LoVo (cell line): ENCODE measurements at regions not wholly inside any gene's neighbourhood (a gene's known extent, or its start where the extent isn't known, plus 50 kb on each side); places are given as distances from the start of the nearest gene placed in this dataset.
A peak's percentile ranks its signal among the peaks of the same experiment; 100 is the strongest.

Experiments used
- DNase-seq: peaks from one replicate; pipeline ENCODE4 v3.0.0-alpha.2; 2016; ENCODE audit warnings: low spot score

DNA sequence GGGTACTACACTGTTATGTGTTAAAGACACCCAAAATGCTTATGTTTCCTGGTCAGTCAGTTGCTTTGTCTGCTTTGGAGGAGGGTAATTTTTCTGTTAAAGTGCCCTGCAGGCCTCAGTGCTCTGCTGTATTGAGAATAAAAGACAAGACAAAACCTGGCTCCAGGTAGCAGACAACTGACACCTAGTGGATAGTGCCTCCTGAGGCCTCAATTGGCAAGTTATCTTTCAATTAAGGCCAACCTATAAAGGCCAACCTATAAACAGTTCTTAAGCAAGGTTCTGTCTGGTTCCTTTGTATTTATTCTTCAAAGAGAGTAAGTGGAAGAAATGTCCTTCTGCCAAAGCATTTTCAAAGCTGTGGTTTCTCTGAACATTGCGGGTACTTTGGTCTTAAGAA is 773.8 kb downstream of the MECOM start:
- no peak for DNase-seq

GRCh38 chr3:168888781-168889180 is 774.7 kb downstream of the MECOM start:
- no peak for DNase-seq

- DNase-seq: peak; percentile 15
These were observed 778.5 kb downstream of the MECOM start for GRCh38 chr3:168885028-168885427.

GRCh38 chr3:168884353-168884903 is 779.1 kb downstream of the MECOM start:
- peak; percentile 81 for DNase-seq

- no peak for DNase-seq
These were observed 780.4 kb downstream of the MECOM start for GRCh38 chr3:168883145-168883544.

DNA sequence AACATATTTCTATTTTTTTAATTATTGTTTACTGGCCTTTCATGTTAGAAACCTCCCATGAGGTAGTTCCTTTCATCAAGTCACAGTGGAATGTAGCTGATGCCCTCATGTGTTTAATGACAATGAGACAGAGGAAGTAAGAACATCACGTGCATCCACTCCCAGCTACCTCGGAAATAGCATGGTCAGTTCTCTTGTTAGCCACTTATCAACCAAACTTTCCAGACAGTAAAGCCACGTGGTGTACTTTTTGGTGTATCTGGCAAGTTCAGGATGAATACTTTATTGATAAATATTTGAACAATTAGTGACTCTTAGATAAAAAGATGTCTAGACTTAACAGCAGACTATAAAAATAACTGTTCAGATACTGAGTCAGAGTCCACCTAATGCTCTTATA is 781.7 kb downstream of the MECOM start:
- DNase-seq: no peak

DNA sequence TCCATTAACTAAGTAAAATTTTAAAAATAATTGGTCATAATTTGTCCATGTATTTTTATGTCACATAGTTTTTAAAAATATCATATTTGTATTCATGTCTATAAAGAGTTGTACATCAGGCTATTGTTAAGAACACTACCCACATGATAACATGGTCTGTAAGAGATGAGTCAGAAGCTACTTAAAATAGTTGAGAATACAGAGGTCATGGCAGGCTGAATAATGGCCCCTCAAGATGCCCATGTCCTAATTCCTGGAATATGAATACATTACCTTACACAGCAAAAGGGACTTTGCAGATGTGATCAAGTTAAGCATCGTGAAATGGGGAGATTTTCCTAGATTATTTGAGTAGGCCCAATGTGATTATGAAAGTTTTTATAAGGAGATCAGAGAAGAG is 782.9 kb upstream of the GOLIM4 start:
- peak; percentile 2 for DNase-seq

DNA sequence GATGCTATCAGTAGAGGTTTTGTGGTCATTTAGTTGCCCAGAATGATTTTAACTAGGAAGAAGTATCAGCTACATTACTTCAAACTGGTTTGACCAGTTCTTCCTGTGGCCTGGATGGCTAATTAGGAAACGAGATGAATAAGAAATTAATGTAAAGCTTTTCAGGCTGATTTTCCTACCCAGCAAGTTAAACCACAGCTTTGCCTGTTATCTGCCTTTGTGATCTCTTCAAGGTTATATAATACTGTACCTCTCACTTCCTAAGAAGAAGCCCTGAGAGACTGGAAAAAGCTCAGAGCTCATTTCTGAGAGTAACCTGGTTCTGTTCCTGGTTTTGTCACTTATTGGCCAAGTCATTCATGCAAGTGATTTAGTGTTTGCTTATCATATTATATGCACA is 782.2 kb upstream of the GOLIM4 start:
- DNase-seq: peak; percentile 56

- no peak for DNase-seq
These were observed 780.8 kb upstream of the GOLIM4 start for GRCh38 chr3:168876346-168877035.

- DNase-seq: no peak
These were observed 777.1 kb upstream of the GOLIM4 start for GRCh38 chr3:168872826-168873225.

- DNase-seq: peak; percentile 44
These were observed 775.2 kb upstream of the GOLIM4 start for GRCh38 chr3:168870892-168871291.

DNA sequence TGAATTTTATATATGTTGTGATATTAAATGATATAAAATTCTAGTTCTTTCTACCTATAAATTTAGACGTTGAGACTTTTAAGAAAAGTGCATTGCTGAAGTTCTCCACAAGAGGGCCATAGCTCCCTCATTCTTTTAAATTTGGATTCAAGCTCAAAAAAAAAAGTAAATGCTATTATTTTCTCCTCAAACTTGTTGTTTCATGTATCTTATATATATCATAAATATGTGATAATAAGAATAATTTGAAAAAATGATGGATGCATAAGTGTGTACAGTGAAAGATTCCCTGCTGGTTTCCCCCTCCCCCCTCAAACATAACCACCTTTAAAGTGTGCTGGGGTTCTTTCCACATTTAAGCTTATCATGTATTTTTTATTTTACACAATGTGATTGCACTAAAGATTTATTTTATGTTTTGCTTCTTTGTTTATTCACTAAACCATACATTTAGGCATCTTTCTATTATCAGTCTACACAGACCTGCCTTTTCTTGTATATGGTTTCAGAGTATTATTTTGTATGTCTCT is 769.4 kb upstream of the GOLIM4 start:
- DNase-seq: peak; percentile 19

DNA sequence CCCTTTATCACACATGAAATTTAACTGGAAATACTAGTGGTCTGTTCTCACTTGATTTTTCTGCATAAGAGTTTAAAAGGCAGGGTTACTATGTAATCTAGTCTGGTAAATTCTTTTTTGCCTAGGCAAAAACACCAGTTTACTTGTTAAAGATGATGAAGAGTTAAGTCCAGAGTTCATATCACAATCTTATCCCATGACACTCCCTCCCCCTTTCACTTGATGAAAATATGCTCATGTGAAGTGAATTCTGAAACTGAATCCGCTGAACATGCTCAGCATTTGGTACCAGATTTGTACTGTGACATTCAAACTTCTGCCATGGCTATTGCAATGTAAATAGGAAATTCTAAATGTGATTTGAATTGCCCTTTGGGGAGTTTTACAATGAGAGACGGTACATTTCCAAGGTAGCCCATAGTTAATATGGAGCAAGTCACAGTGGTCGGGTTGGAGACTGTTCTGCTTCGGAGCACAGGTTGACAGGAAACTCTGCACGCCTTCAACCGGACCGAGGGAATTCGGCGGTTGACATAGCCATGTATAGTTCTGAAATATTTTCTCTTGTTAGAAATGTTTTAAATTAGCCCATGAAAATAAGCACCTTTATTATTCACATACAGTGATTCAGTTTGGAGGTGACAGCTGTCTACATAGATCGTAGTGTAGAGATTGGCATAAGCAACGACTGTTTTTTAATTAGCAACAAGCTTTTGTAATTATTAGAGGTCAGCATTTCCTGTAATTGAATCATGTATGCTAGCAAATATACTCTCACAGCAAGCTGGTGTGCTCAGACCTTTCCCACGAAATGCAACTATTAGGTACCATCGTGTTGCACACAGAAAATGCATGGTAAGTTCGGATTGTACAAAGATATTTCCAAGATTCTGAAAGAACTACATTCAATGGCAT is 768.6 kb upstream of the GOLIM4 start:
- DNase-seq: no peak

DNA sequence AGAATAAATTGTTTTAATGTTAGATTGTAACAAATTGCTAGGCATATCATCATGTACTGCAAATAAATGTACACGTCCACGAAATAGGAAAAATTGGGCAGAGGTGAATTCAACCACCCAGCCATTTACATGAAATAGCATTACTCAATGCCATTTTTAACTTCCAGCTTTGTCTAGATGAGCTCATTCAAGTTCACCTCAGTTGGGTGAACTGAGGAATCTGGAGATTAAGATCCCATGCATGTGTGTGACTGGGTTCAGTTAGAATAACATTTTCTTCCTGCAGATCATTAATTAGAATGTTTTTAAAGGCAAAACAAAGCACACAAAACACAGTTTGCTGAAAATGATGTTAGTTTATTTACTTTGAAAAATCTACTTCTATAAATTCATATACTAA is 767.8 kb upstream of the GOLIM4 start:
- no peak for DNase-seq

DNA sequence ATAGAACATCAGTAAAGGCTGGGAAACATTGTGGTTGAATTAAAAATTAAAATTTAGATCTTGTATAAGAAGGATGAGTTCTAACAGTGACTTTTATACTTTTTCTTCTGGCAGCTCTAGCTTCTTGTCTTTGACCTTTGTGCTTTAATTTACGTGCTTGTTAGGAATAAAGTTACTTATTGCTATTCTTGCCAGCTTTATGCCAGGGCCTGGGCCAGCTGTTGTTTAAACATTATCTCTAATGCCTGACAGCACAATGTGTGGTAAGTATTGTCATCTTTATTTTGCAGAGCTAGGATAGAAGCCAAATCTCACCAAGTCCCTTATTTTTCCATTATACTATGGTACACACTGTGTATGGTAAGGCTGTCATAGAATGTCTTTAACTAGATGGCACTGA is 766.7 kb upstream of the GOLIM4 start:
- DNase-seq: no peak

DNA sequence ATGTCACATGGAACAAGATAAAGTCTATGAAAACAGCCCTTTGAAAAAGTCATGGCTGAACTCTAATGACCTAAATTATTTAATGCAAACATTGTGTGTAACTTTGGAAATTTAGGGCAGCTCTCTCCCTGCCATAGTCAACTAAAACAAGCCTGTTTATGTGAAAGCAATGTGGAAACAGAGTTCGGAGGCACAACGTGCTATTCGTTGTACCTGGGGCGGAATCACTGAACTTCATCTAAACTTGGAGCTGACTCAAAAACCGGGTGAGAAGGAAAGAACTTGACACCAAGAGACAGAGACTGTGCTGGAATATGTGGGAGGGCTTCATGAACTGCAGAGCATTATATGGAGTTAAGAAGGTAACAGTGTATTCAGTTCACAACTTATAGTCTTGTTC is 764.9 kb upstream of the GOLIM4 start:
- no peak for DNase-seq

DNA sequence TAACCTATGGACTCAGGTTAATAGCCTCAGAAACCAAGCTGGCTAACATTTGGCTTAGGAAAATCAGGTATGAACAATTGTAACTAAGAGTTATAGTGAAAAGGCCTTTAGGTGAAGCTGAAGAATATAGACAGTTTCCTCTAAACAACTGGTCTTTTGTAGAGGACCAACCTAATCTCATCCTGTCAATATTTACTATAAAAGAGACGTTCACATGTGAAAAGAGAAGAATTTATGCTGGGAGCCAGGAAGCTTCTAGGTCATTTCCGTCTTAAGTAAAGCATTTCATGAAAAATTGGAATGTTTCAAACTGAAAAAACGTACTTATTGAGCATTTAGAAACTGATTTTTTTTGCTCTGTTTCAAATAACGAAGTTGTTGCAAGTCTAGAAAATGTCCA is 764.3 kb upstream of the GOLIM4 start:
- no peak for DNase-seq

GRCh38 chr3:168859574-168859973 is 763.9 kb upstream of the GOLIM4 start:
- DNase-seq: no peak

- no peak for DNase-seq
These were observed 763.4 kb upstream of the GOLIM4 start for GRCh38 chr3:168859143-168859542.

GRCh38 chr3:168858327-168858726 is 762.6 kb upstream of the GOLIM4 start:
- no peak for DNase-seq

- no peak for DNase-seq
These were observed 754.4 kb upstream of the GOLIM4 start for GRCh38 chr3:168850109-168850508.

DNA sequence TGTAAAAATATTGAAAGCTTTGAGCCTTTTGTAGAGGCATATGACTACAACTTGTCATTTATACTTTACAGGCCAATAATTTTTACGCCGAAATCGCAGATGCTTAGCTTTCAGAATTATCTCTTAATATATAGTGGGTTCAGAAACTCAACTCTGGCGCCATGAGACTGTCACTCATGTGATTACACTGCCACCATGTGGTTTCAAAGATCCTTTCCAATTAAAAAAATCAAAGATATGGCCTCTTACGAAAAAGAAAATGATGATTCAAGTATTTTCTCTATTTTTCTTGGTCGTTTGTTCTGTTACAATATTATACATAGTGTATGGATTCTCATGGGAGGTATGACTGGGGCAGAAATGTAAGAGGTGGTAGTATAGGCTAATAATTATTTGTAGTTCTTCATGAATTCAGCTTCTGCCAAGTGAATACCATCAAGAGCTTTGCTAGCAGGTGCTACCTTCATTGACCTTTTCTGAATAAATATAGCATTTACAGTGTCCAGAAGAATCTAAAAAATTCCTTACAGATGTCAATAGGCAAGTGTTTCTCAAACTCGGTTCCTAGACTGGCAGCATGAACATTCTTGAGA is 751.7 kb upstream of the GOLIM4 start:
- DNase-seq: peak; percentile 36
